LNCaP clone FGC (cell line): ENCODE measurements at regions not wholly inside any gene's neighbourhood (a gene's known extent, or its start where the extent isn't known, plus 50 kb on each side); places are given as distances from the start of the nearest gene placed in this dataset.

ENCODE experiments used
- DNase-seq: peaks from one replicate; pipeline ENCODE4 v3.0.0-alpha.2; 2011; ENCODE audit warnings: low read depth
- H3K4me3 ChIP-seq: 2 replicates; pipeline ENCODE4 v1.5.1; 2011; ENCODE audit warnings: mild to moderate bottlenecking, low read depth, low read length, control low read depth
- TF ChIP-seq, protein P1 (sequence below): IDR thresholded peaks from 2 replicates; pipeline ENCODE4 v1.5.1; 2012; ENCODE audit warnings: mild to moderate bottlenecking; ENCODE audit not compliant: control insufficient read depth, insufficient read depth; ENCODE audit errors: extremely low read depth

DNA sequence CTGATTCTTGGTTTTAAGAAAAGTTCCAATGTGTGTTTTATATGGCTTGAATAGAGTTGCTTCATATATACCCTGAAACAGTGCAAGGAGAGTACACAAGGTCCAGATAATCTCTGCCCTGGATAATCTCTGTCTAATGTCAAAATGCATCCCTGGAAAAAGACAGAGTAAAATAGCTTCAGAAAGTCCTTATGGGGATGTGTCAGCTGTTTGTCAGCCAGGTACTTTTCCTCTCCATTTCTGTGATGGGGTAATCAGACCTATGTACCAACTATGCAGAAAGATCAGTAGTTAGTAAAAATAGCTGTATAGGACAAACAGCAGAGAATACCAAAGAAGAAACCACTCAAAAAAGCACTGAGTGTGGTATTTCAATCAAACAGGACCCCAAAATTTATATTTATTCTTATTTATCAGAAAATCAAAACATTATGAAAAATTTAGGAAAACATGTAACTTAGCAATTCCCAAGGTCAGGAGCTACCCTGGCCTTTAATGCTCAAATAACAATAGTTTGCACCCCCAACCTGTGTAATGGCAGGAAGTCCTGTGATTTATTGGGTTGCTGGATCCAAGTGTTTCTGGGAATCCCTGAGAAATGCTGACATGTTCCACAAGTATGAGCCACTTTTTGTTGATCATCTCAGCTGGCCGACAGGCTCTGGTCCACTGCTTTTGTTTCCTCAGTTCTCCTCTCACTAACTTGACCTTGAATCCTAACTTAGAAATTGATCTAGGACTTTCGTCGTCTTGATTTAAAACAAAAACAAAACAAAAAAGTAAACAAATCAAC, 69.6 kb downstream of the MDH1 start:
- DNase-seq: no peak
- TF ChIP-seq, protein P1, sequence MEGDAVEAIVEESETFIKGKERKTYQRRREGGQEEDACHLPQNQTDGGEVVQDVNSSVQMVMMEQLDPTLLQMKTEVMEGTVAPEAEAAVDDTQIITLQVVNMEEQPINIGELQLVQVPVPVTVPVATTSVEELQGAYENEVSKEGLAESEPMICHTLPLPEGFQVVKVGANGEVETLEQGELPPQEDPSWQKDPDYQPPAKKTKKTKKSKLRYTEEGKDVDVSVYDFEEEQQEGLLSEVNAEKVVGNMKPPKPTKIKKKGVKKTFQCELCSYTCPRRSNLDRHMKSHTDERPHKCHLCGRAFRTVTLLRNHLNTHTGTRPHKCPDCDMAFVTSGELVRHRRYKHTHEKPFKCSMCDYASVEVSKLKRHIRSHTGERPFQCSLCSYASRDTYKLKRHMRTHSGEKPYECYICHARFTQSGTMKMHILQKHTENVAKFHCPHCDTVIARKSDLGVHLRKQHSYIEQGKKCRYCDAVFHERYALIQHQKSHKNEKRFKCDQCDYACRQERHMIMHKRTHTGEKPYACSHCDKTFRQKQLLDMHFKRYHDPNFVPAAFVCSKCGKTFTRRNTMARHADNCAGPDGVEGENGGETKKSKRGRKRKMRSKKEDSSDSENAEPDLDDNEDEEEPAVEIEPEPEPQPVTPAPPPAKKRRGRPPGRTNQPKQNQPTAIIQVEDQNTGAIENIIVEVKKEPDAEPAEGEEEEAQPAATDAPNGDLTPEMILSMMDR: no peak
- H3K4me3 ChIP-seq: no peak overlapping the region

DNA sequence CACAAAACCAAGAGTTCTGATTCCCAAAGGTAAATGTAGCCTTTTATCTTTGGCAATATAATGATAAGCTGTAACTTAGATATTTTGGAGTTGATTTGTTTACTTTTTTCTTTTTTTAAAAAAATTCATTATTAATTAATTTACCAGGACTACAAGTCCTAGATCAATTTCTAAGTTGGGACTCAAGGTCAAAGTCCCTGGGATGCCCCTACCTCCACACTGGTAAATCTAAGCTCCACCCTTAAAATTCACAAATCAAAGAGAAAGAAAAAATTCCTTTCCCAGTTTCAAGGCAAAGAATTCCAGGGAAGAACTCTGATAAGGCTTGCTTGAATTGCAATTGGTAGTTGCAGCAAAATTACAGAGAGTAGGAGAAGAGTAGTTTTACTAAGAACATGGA, 71.3 kb downstream of the MDH1 start:
- no peak for DNase-seq
- no peak overlapping the region for H3K4me3 ChIP-seq
- TF ChIP-seq, protein P1: no peak

DNA sequence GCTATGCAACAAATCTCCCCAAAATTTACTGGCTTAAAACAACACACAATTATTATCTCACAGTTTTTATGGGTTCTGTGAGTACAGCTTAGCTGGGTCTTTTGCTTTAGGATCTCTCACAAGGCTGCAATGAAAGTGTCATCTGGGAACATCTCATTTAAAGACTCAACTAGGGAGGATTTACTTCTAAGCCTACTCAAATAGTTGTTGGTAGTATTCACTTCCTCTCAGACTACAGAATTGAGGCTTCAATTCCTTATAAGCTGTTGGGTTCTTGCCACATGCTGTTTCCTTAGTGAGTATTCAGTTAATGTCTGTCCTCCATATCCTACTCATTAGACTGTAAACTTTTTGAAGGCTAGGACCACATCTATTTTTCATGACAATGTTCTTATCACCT, 72.3 kb downstream of the MDH1 start:
- no peak for DNase-seq
- TF ChIP-seq, protein P1: no peak
- H3K4me3 ChIP-seq: no peak overlapping the region

DNA sequence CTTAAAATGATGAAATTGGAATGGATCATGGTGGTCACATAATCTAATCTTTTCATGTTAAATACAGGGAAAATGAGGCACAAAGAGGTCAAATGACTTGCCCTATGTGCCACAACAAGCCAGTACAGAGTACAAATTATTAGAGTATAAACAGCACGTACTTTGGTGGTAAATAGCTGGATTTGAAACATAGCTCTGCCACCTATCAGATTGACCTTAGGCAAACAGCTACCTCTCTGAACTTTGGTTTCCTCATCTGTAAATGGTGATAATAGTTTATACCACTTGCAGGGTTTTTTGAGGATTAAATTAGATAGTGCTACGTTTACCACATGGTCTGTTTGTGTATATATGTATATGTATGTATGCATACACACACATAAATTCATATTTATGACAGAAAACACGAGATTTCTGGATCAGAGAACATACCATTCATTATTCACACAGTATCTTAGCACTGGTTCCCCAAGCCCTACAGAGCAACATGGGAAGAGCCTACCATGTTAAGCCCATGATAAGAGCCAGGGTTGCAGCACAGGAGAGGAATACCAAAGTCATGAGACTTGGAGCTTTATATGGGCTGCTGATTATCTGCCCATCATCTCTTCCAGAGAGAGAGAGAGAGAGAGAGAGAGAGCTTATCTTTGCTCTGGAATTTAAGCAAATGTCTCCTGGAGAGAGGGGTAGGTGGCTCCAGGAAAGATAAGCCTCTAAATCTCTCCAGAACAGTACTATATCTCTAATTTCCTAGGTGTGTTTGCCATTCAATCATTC, 73.5 kb downstream of the MDH1 start:
- TF ChIP-seq, protein P1: no peak
- DNase-seq: no peak
- no peak overlapping the region for H3K4me3 ChIP-seq

DNA sequence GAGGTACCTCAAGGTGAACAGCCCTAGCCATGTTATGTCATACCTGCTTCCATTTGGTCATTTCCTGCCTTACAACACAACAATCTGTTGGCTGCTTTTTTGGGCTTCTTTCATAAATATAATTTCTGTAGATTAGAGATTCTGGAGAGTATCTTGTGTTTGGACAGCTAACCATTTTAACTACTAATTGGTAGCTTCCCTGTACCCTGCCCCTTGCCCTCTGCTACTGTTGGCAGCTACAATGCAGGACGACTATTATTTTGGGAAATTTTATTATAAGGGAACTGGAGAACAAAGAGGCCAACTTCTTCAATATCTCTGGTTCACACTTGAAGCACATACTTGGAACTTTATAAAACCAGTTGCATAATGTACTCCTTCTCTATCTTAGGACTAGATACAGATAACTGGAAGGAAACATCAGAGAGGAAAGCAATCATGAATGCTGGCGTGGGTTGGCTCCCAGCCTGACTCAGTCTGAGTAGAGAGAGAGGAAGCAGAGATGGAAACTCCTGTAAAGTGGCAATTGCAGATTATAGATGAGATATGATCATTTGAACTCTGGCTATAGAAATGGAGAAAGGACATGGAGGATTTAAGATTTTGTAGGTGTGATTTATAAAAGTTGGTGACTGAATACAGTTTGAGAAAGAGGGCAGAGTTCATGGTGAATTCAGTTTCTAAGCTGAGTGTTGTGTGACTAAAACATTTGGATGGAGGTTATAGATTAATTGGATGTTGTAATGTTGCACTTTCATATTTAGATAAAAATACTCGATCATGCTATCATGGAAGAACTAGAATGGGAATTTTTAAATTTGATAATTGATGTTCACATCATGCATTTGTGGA, 74.5 kb downstream of the MDH1 start:
- no peak overlapping the region for H3K4me3 ChIP-seq
- DNase-seq: no peak
- TF ChIP-seq, protein P1: no peak

DNA sequence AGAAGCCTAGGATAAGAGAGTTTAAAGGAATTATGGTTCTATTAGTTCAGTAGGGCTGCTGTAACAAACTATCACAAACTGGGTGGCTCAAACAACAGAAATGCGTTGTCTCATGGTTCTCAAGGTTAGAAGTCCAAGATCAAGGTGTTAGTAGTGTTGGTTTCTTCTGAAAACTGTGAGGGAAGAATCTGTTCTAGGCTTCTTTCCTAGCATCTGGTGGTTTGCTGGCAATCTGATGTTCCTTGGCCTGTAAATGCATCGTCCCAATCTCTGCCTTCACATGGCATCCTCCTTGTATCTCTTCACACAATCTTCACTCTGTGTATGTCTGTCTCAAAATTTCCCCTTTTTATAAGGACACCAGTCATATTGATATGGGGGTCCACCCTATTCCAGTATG, 76.3 kb downstream of the MDH1 start:
- DNase-seq: no peak
- no peak overlapping the region for H3K4me3 ChIP-seq
- TF ChIP-seq, protein P1: no peak
